Panc1 (cell line): ENCODE measurements at regions not wholly inside any gene's neighbourhood (a gene's known extent, or its start where the extent isn't known, plus 50 kb on each side); places are given as distances from the start of the nearest gene placed in this dataset.

Experiments
- POLR2AphosphoS5 ChIP-seq: IDR thresholded peaks from 2 replicates; pipeline ENCODE4 v1.6.1; 2012; ENCODE audit warnings: mild to moderate bottlenecking, low read depth, low read length, moderate library complexity
- REST ChIP-seq, 2 experiments: IDR thresholded peaks; 2 replicates each; pipeline ENCODE4 v1.6.1; 2011 to 2012; ENCODE audit warnings: low read depth in 2 of 2, control low read depth in 1 of 2, low read length in 1 of 2, mild to moderate bottlenecking in 1 of 2, moderate library complexity in 1 of 2; ENCODE audit not compliant: insufficient read depth in 1 of 2
- SIN3A ChIP-seq: IDR thresholded peaks from 2 replicates; pipeline ENCODE4 v1.6.1; 2012; ENCODE audit warnings: low read depth, mild to moderate bottlenecking, low read length, moderate library complexity, borderline replicate concordance; ENCODE audit not compliant: insufficient read depth
- TF ChIP-seq, protein P1 (sequence below): fragments of 450-650 bp; IDR thresholded peaks from 2 replicates; pipeline ENCODE4 v1.5.1; 2017; ENCODE audit warnings: mild to moderate bottlenecking

GRCh38 chr7:26001662-26002244, 150.2 kb upstream of the NFE2L3 start:
- TF ChIP-seq, protein P1, sequence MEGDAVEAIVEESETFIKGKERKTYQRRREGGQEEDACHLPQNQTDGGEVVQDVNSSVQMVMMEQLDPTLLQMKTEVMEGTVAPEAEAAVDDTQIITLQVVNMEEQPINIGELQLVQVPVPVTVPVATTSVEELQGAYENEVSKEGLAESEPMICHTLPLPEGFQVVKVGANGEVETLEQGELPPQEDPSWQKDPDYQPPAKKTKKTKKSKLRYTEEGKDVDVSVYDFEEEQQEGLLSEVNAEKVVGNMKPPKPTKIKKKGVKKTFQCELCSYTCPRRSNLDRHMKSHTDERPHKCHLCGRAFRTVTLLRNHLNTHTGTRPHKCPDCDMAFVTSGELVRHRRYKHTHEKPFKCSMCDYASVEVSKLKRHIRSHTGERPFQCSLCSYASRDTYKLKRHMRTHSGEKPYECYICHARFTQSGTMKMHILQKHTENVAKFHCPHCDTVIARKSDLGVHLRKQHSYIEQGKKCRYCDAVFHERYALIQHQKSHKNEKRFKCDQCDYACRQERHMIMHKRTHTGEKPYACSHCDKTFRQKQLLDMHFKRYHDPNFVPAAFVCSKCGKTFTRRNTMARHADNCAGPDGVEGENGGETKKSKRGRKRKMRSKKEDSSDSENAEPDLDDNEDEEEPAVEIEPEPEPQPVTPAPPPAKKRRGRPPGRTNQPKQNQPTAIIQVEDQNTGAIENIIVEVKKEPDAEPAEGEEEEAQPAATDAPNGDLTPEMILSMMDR = no peak
- TF ChIP-seq REST (IDR thresholded peaks at IDR 0.05; ENCODE audit: insufficient read depth in 1 of 2, low read depth in 2 of 2, low read length in 1 of 2) (no peak), POLR2AphosphoS5 (no peak), SIN3A (no peak)
